ENCODE measurements at regions not wholly inside any gene's neighbourhood (a gene's known extent, or its start where the extent isn't known, plus 50 kb on each side); places are given as distances from the start of the nearest gene placed in this dataset.

- no peak overlapping the region for H2BK20ac ChIP-seq (ENCODE audit: low read length)
- H3K4ac ChIP-seq (replicated peaks; ENCODE audit: insufficient read length, low read depth, low read length) = no peak overlapping the region
- no peak overlapping the region for H3K23ac ChIP-seq (ENCODE audit: insufficient read length)
- 73% methylated on average over 3 of the region's 3 CpGs; no CpG with 5 or more reads in 1 of the 2 experiments for WGBS, 2 experiments (ENCODE audit: extremely low coverage in 1 of 2, insufficient coverage in 1 of 2, insufficient read length in 1 of 2, insufficient replicate concordance in 2 of 2, low coverage in 1 of 2, low lambda C conversion rate in 2 of 2, missing lambda C conversion rate in 1 of 2)
- DNase-seq (ENCODE audit: low read depth in 1 of 2, low spot score in 2 of 2) (no peak), FAIRE-seq (no peak)
- H3K79me2 ChIP-seq (ENCODE audit: control insufficient read depth in 1 of 2, insufficient read depth in 2 of 2, low read length in 2 of 2) = no peaks in the 10 kb centered on the region
- no peaks in the 10 kb centered on the region; a peak in 1 of 8 replicates for H3K36me3 ChIP-seq (ENCODE audit: control insufficient read depth in 2 of 4, insufficient read depth in 4 of 4, low read length in 3 of 4)
- H3K23me2 ChIP-seq (ENCODE audit: low read depth, low read length) = peaks cover 13% of the 10 kb centered on the region; the same call in 1 of the 2 replicates
- CTCF ChIA-PET (ENCODE audit: partially characterized antibody) = no interaction called here
- peaks cover 0 to 5% of the 10 kb centered on the region in 2 experiments; a peak in 1 of 4 replicates for H3K9me3 ChIP-seq (ENCODE audit: insufficient read depth in 2 of 2, low read depth in 1 of 2, low read length in 1 of 2)
- H3K4me1 ChIP-seq (replicated peaks in 1 of 4; ENCODE audit: control insufficient read depth in 3 of 4, insufficient read depth in 4 of 4, low read length in 3 of 4) = peaks cover 0 to 5% (median 2%) of the 10 kb centered on the region in 4 experiments; a peak in 2 of 7 replicates
- H2BK5ac ChIP-seq (ENCODE audit: low read depth, low read length) = no peak overlapping the region
- H3K18ac ChIP-seq (ENCODE audit: extremely low read depth, low read length) = no peak overlapping the region
- no peak overlapping the region for H3K14ac ChIP-seq (ENCODE audit: insufficient read length)
- no peak overlapping the region for H3K4me2 ChIP-seq (ENCODE audit: insufficient read depth in 1 of 2, low read depth in 2 of 2, low read length in 2 of 2)
- peak overlapping the region; percentile 89 for H3K56ac ChIP-seq (replicated peaks; ENCODE audit: insufficient read length, low read depth, low read length)
- no peak overlapping the region for H3K27ac ChIP-seq (ENCODE audit: low read depth, low read length)
- H3K79me1 ChIP-seq (ENCODE audit: low read depth, low read length) = no peaks in the 10 kb centered on the region
- no peak overlapping the region; the same call in 1 of the 2 replicates for H2AK5ac ChIP-seq (ENCODE audit: low read depth, low read length)
- H3K9ac ChIP-seq (replicated peaks in 1 of 4; ENCODE audit: extremely low read depth in 1 of 4, low read depth in 3 of 4, low read length in 3 of 4) = no peak overlapping the region
- H2BK120ac ChIP-seq (replicated peaks; ENCODE audit: low read depth, low read length) = no peak overlapping the region
- H3K27me3 ChIP-seq (replicated peaks in 1 of 4; ENCODE audit: control insufficient read depth in 3 of 4, extremely low read depth in 1 of 4, insufficient read depth in 3 of 4, low read length in 3 of 4) = peaks cover 0 to 2% (median 0%) of the 10 kb centered on the region in 4 experiments; a peak in 1 of 7 replicates
- H4K20me1 ChIP-seq (replicated peaks in 1 of 2; ENCODE audit: control insufficient read depth in 1 of 2, insufficient read depth in 2 of 2, low read length in 2 of 2) = peaks cover 0 to 8% of the 10 kb centered on the region in 2 experiments
- H2BK12ac ChIP-seq (ENCODE audit: low read depth, low read length) = no peak overlapping the region
- no peak overlapping the region for H4K8ac ChIP-seq (ENCODE audit: extremely low read depth, insufficient read depth, low read length)
- H4K5ac ChIP-seq (ENCODE audit: insufficient read length, low read depth, low read length) = no peak overlapping the region
- H2BK15ac ChIP-seq (ENCODE audit: low read length) = no peak overlapping the region
- POLR2A ChIA-PET (ENCODE audit: partially characterized antibody) = no interaction called here
- no peak overlapping the region for H2AFZ ChIP-seq (ENCODE audit: low read length)
- no peak overlapping the region for H4K91ac ChIP-seq (replicated peaks; ENCODE audit: insufficient read length, low read length)
- H3K4me3 ChIP-seq (ENCODE audit: extremely low read depth in 1 of 4, insufficient read depth in 2 of 4, low read depth in 3 of 4, low read length in 4 of 4) = no peak overlapping the region
- TF ChIP-seq TCF12 (IDR thresholded peaks at IDR 0.05; ENCODE audit: low read depth, low read length) (no peak), TBP (IDR thresholded peaks at IDR 0.05; ENCODE audit: low read depth, low read length) (no peak), SUZ12 (IDR thresholded peaks at IDR 0.05; ENCODE audit: low read length) (no peak; the same call in 1 of the 2 replicates), BRCA1 (IDR thresholded peaks at IDR 0.05; ENCODE audit: low read depth, low read length) (no peak), SAP30 (IDR thresholded peaks at IDR 0.05; ENCODE audit: insufficient read depth, insufficient replicate concordance, low read length) (no peak), SRF (IDR thresholded peaks at IDR 0.05; ENCODE audit: low read depth, low read length) (no peak), USF2 (IDR thresholded peaks at IDR 0.05; ENCODE audit: low read length) (no peak), NRF1 (IDR thresholded peaks at IDR 0.05; ENCODE audit: low read depth, low read length) (no peak), RAD21 (IDR thresholded peaks at IDR 0.05 in 1 of 2, conservative IDR thresholded peaks at IDR 0.05 in 1 of 2; ENCODE audit: low read depth in 2 of 2, low read length in 2 of 2) (no peak), POU5F1 (IDR thresholded peaks at IDR 0.05; ENCODE audit: low read depth, low read length) (no peak), GABPA (IDR thresholded peaks at IDR 0.05; ENCODE audit: borderline replicate concordance, insufficient read depth, low read length) (no peak), KDM5A (IDR thresholded peaks at IDR 0.05; ENCODE audit: low read length) (no peak), YY1 (IDR thresholded peaks at IDR 0.05; ENCODE audit: low read depth, low read length) (no peak)
Measured at GRCh38 chr11:70026012-70026411, 52.1 kb upstream of the ANO1 start.
